SK-N-SH (cell line): ENCODE measurements at regions not wholly inside any gene's neighbourhood (a gene's known extent, or its start where the extent isn't known, plus 50 kb on each side); places are given as distances from the start of the nearest gene placed in this dataset.

ENCODE experiments used
- CTCF ChIP-seq: fragments of 200-600 bp; sonication (generic); IDR thresholded peaks from 2 replicates; pipeline ENCODE4 v1.6.1; 2017; ENCODE audit warnings: antibody characterized with exemption, mild to moderate bottlenecking, moderate library complexity
- ELF1 ChIP-seq: IDR thresholded peaks from 2 replicates; pipeline ENCODE4 v1.4.0; 2012
- EP300 ChIP-seq, 2 experiments: IDR thresholded peaks; 2 replicates each; pipeline versions ENCODE4 v1.4.0 to v1.6.1; 2012; ENCODE audit warnings: borderline replicate concordance in 1 of 2, low read depth in 1 of 2, low read length in 1 of 2
- EZH2phosphoT487 ChIP-seq: fragments of 200-600 bp; sonication (generic); IDR thresholded peaks from 2 replicates; pipeline ENCODE4 v1.6.1; 2017; ENCODE audit warnings: low read depth, mixed run types, mild to moderate bottlenecking, antibody characterized with exemption, moderate library complexity, borderline replicate concordance
- GATA2 ChIP-seq: sonication (generic); formaldehyde crosslinking; IDR thresholded peaks from 2 replicates; pipeline ENCODE4 v1.5.0; 2020; ENCODE audit warnings: mild to moderate bottlenecking, missing genetic modification reagents
- JUND ChIP-seq: IDR thresholded peaks from 2 replicates; pipeline ENCODE4 v1.4.0; 2012
- RCOR1 ChIP-seq: fragments of 150-350 bp; IDR thresholded peaks from 2 replicates; pipeline ENCODE4 v1.6.1; 2017; ENCODE audit warnings: antibody characterized with exemption, low read length
- REST ChIP-seq: IDR thresholded peaks from 2 replicates; pipeline ENCODE4 v1.6.1; 2012; ENCODE audit warnings: mild to moderate bottlenecking, low read depth, low read length, moderate library complexity
- SMC3 ChIP-seq: IDR thresholded peaks from 2 replicates; pipeline ENCODE4 v1.6.1; 2012; ENCODE audit warnings: low read depth, low read length, improper control_type of control experiment
- USF2 ChIP-seq: fragments of 150-350 bp; IDR thresholded peaks from 2 replicates; pipeline ENCODE4 v1.6.1; 2017; ENCODE audit warnings: antibody characterized with exemption, low read length, low read depth, borderline replicate concordance
- YY1 ChIP-seq: IDR thresholded peaks from 2 replicates; pipeline ENCODE4 v1.4.0; 2012; ENCODE audit warnings: low read depth, mild to moderate bottlenecking

GRCh38 chr7:130923930-130924329 is 189.9 kb upstream of the KLF14 start:
- TF ChIP-seq CTCF: no peak
- TF ChIP-seq USF2: no peak
- no peak for TF ChIP-seq ELF1
- no peak for TF ChIP-seq YY1
- no peak for TF ChIP-seq RCOR1
- no peak for TF ChIP-seq SMC3
- TF ChIP-seq EZH2phosphoT487: no peak
- no peak for TF ChIP-seq JUND
- no peak for TF ChIP-seq REST
- no peak for TF ChIP-seq EP300 (IDR thresholded peaks at IDR 0.05; ENCODE audit: borderline replicate concordance in 1 of 2, low read depth in 1 of 2, low read length in 1 of 2)
- TF ChIP-seq GATA2 (CRISPR knock-in tag): no peak
